ENCODE measurements at regions not wholly inside any gene's neighbourhood (a gene's known extent, or its start where the extent isn't known, plus 50 kb on each side); places are given as distances from the start of the nearest gene placed in this dataset.
A peak's percentile ranks its signal among the peaks of the same experiment; 100 is the strongest.

DNA sequence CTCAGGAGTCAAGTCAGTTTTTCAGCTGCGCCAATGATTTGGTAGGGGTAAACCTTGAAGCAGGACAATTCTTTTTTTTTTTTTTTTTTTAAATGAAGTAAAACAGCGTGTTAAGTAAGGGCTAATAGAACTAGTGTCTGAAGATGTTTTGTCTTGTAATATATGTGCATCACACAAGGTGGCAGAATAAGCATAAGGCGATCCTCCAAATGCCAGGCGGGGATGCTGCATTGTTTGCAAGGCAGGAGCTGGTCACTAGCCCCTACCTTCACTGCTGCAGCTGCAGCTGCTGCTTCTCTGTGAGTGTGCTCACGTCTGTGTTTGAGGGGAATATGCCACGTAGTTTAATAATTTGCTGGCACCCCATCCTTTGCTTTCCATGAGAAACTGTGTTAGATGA is 272.7 kb upstream of the MAP3K7 start:
- no peaks in the 10 kb centered on the region for H3K79me2 ChIP-seq (ENCODE audit: low read length)
- no peaks in the 10 kb centered on the region for H4K20me1 ChIP-seq (ENCODE audit: insufficient read depth, low read length)
- no peak overlapping the region for H2AFZ ChIP-seq (ENCODE audit: low read depth, low read length)
- no peak overlapping the region for H3K4me2 ChIP-seq (ENCODE audit: low read length)
- H3K36me3 ChIP-seq (replicated peaks; ENCODE audit: low read depth, low read length), result no peaks in the 10 kb centered on the region
- no peak for TF ChIP-seq EZH2phosphoT487 (IDR thresholded peaks at IDR 0.05; ENCODE audit: low read depth)
- 0 out of 2 replicates have a peak, but pooled peaks have one; percentile 6 for TF ChIP-seq CTCF (IDR thresholded peaks at IDR 0.05; ENCODE audit: low read depth, low read length)
- H3K4me3 ChIP-seq (ENCODE audit: low read length), result no peak overlapping the region
- H3K9me3 ChIP-seq (ENCODE audit: insufficient read depth, low read length), result no peaks in the 10 kb centered on the region
- no peak overlapping the region for H3K27ac ChIP-seq (ENCODE audit: low read length)
- no peaks in the 10 kb centered on the region for H3K27me3 ChIP-seq (ENCODE audit: low read depth, low read length)
- no peaks in the 10 kb centered on the region for H3K4me1 ChIP-seq (ENCODE audit: low read length)
- H3K9ac ChIP-seq (ENCODE audit: low read length), result no peak overlapping the region

GRCh38 chr6:90859056-90859455 is 272.2 kb upstream of the MAP3K7 start:
- TF ChIP-seq CTCF (IDR thresholded peaks at IDR 0.05; ENCODE audit: low read depth, low read length) (no peak), EZH2phosphoT487 (IDR thresholded peaks at IDR 0.05; ENCODE audit: low read depth) (no peak)
- Histone ChIP-seq H3K36me3 (replicated peaks; ENCODE audit: low read depth, low read length) (no peaks in the 10 kb centered on the region), H3K27me3 (ENCODE audit: low read depth, low read length) (no peaks in the 10 kb centered on the region), H3K79me2 (ENCODE audit: low read length) (no peaks in the 10 kb centered on the region), H3K27ac (ENCODE audit: low read length) (no peak overlapping the region), H4K20me1 (ENCODE audit: insufficient read depth, low read length) (no peaks in the 10 kb centered on the region), H2AFZ (ENCODE audit: low read depth, low read length) (no peak overlapping the region), H3K4me3 (ENCODE audit: low read length) (no peak overlapping the region), H3K4me1 (ENCODE audit: low read length) (no peaks in the 10 kb centered on the region), H3K9ac (ENCODE audit: low read length) (no peak overlapping the region), H3K9me3 (ENCODE audit: insufficient read depth, low read length) (no peaks in the 10 kb centered on the region), H3K4me2 (ENCODE audit: low read length) (no peak overlapping the region)

DNA sequence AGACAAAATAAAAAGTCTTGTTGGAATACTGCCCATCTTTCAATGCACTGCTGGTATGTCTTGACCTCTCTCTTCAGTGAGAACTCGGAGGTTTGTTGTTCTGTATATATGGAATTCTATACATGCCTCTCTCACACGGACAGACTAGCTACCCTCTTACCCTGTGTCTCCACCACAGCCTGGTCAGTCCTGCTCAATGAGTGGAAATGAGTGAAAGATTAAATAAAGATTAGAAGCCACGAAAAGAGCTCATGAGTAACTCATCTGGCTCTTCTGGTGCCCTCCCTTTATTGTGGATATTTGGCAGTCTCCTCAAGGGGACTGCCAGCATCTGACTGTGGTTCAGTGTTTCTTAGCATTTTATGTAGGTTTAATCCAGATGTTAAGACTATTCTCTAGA is 262.8 kb upstream of the MAP3K7 start:
- Histone ChIP-seq H3K79me2 (ENCODE audit: low read length) (no peaks in the 10 kb centered on the region), H3K9me3 (ENCODE audit: insufficient read depth, low read length) (no peaks in the 10 kb centered on the region), H3K4me1 (ENCODE audit: low read length) (no peaks in the 10 kb centered on the region), H3K36me3 (replicated peaks; ENCODE audit: low read depth, low read length) (no peaks in the 10 kb centered on the region), H3K4me2 (ENCODE audit: low read length) (no peak overlapping the region), H4K20me1 (ENCODE audit: insufficient read depth, low read length) (no peaks in the 10 kb centered on the region), H3K27me3 (ENCODE audit: low read depth, low read length) (no peaks in the 10 kb centered on the region), H2AFZ (ENCODE audit: low read depth, low read length) (no peak overlapping the region), H3K27ac (ENCODE audit: low read length) (no peak overlapping the region), H3K4me3 (ENCODE audit: low read length) (no peak overlapping the region), H3K9ac (ENCODE audit: low read length) (no peak overlapping the region)
- TF ChIP-seq CTCF (IDR thresholded peaks at IDR 0.05; ENCODE audit: low read depth, low read length) (no peak), EZH2phosphoT487 (IDR thresholded peaks at IDR 0.05; ENCODE audit: low read depth) (no peak)

DNA sequence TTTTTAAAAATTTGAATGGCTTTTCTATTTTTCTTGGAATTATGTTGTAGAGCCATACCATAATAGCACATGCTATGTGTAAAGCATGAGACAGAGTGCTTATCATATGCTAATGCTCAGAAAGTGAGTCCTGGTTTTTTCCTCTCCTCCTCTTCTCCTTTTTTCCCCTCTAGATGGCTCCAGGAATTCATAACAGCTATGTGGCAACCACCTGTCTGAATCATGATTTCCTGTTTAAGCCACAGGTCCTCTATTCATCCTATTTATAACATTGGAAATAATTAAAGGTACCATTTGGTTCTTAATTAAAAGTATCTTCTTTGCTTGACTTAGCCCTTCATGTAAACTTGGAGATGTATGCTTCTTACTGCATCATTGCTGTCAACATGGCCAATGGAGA is 260.0 kb upstream of the MAP3K7 start:
- H3K9ac ChIP-seq (ENCODE audit: low read length), result no peak overlapping the region
- H3K36me3 ChIP-seq (replicated peaks; ENCODE audit: low read depth, low read length), result no peaks in the 10 kb centered on the region
- H3K4me1 ChIP-seq (ENCODE audit: low read length), result no peaks in the 10 kb centered on the region
- H2AFZ ChIP-seq (ENCODE audit: low read depth, low read length), result no peak overlapping the region
- no peak overlapping the region for H3K27ac ChIP-seq (ENCODE audit: low read length)
- TF ChIP-seq EZH2phosphoT487 (IDR thresholded peaks at IDR 0.05; ENCODE audit: low read depth) (no peak), CTCF (IDR thresholded peaks at IDR 0.05; ENCODE audit: low read depth, low read length) (no peak)
- no peak overlapping the region for H3K4me2 ChIP-seq (ENCODE audit: low read length)
- no peak overlapping the region for H3K4me3 ChIP-seq (ENCODE audit: low read length)
- H4K20me1 ChIP-seq (ENCODE audit: insufficient read depth, low read length), result no peaks in the 10 kb centered on the region
- no peaks in the 10 kb centered on the region for H3K9me3 ChIP-seq (ENCODE audit: insufficient read depth, low read length)
- no peaks in the 10 kb centered on the region for H3K27me3 ChIP-seq (ENCODE audit: low read depth, low read length)
- no peaks in the 10 kb centered on the region for H3K79me2 ChIP-seq (ENCODE audit: low read length)

Measured in OCI-LY3 (cell line).